ENCODE measurements at regions not wholly inside any gene's neighbourhood (a gene's known extent, or its start where the extent isn't known, plus 50 kb on each side); places are given as distances from the start of the nearest gene placed in this dataset.

GRCh38 chr4:185888676-185889075 lies 76.7 kb upstream of the SORBS2 start:
- H3K27me3 ChIP-seq (ENCODE audit: control insufficient read depth, insufficient read depth, low read length), result no peaks in the 10 kb centered on the region
- DNase-seq (ENCODE audit: low read depth in 2 of 2), result no peak
- no peaks in the 10 kb centered on the region for H3K79me2 ChIP-seq (ENCODE audit: control insufficient read depth, insufficient read depth, low read length)
- no peak overlapping the region for H2AFZ ChIP-seq (ENCODE audit: low read length)
- H3K4me1 ChIP-seq (ENCODE audit: control insufficient read depth, extremely low read depth, insufficient read depth, low read length), result no peaks in the 10 kb centered on the region
- no peaks in the 10 kb centered on the region for H4K20me1 ChIP-seq (ENCODE audit: control insufficient read depth, extremely low read depth, insufficient read depth, low read length)
- no peaks in the 10 kb centered on the region for H3K9me3 ChIP-seq (ENCODE audit: control insufficient read depth, insufficient read depth, low read depth, low read length)
- H3K4me3 ChIP-seq (replicated peaks in 1 of 4; ENCODE audit: control extremely low read depth in 1 of 4, insufficient read depth in 1 of 4, low read depth in 3 of 4, low read length in 4 of 4), result no peak overlapping the region
- no peak overlapping the region for H3K27ac ChIP-seq (ENCODE audit: insufficient read depth, low read length)
- H3K36me3 ChIP-seq (ENCODE audit: control insufficient read depth, insufficient read depth, low read length), result no peaks in the 10 kb centered on the region
- no peak overlapping the region for H3K9ac ChIP-seq (ENCODE audit: insufficient read depth, low read length)
- no peak overlapping the region for H3K4me2 ChIP-seq (ENCODE audit: extremely low read depth, insufficient read depth, low read length)
- no peak for TF ChIP-seq EZH2 (IDR thresholded peaks at IDR 0.05; ENCODE audit: low read length, missing control alignments)
- TF ChIP-seq CTCF (conservative IDR thresholded peaks at IDR 0.05 in 1 of 2, IDR thresholded peaks at IDR 0.05 in 1 of 2; ENCODE audit: low read depth in 1 of 2, low read length in 2 of 2), result no peak

GRCh38 chr4:185889585-185889984 lies 77.6 kb upstream of the SORBS2 start:
- H3K27ac ChIP-seq (ENCODE audit: insufficient read depth, low read length), result no peak overlapping the region
- no peak overlapping the region for H2AFZ ChIP-seq (ENCODE audit: low read length)
- H3K4me3 ChIP-seq (replicated peaks in 1 of 4; ENCODE audit: control extremely low read depth in 1 of 4, insufficient read depth in 1 of 4, low read depth in 3 of 4, low read length in 4 of 4), result no peak overlapping the region
- no peaks in the 10 kb centered on the region for H3K9me3 ChIP-seq (ENCODE audit: control insufficient read depth, insufficient read depth, low read depth, low read length)
- H3K27me3 ChIP-seq (ENCODE audit: control insufficient read depth, insufficient read depth, low read length), result no peaks in the 10 kb centered on the region
- no peaks in the 10 kb centered on the region for H4K20me1 ChIP-seq (ENCODE audit: control insufficient read depth, extremely low read depth, insufficient read depth, low read length)
- H3K4me1 ChIP-seq (ENCODE audit: control insufficient read depth, extremely low read depth, insufficient read depth, low read length), result no peaks in the 10 kb centered on the region
- DNase-seq (ENCODE audit: low read depth in 2 of 2), result no peak
- no peaks in the 10 kb centered on the region for H3K79me2 ChIP-seq (ENCODE audit: control insufficient read depth, insufficient read depth, low read length)
- H3K36me3 ChIP-seq (ENCODE audit: control insufficient read depth, insufficient read depth, low read length), result no peaks in the 10 kb centered on the region
- H3K4me2 ChIP-seq (ENCODE audit: extremely low read depth, insufficient read depth, low read length), result no peak overlapping the region
- no peak overlapping the region for H3K9ac ChIP-seq (ENCODE audit: insufficient read depth, low read length)
- TF ChIP-seq CTCF (conservative IDR thresholded peaks at IDR 0.05 in 1 of 2, IDR thresholded peaks at IDR 0.05 in 1 of 2; ENCODE audit: low read depth in 1 of 2, low read length in 2 of 2) (no peak), EZH2 (IDR thresholded peaks at IDR 0.05; ENCODE audit: low read length, missing control alignments) (no peak)

- Histone ChIP-seq H3K79me2 (ENCODE audit: control insufficient read depth, insufficient read depth, low read length) (no peaks in the 10 kb centered on the region), H4K20me1 (ENCODE audit: control insufficient read depth, extremely low read depth, insufficient read depth, low read length) (no peaks in the 10 kb centered on the region), H3K36me3 (ENCODE audit: control insufficient read depth, insufficient read depth, low read length) (no peaks in the 10 kb centered on the region), H3K4me3 (replicated peaks in 1 of 4; ENCODE audit: control extremely low read depth in 1 of 4, insufficient read depth in 1 of 4, low read depth in 3 of 4, low read length in 4 of 4) (no peak overlapping the region), H3K9me3 (ENCODE audit: control insufficient read depth, insufficient read depth, low read depth, low read length) (no peaks in the 10 kb centered on the region), H3K27me3 (ENCODE audit: control insufficient read depth, insufficient read depth, low read length) (no peaks in the 10 kb centered on the region), H2AFZ (ENCODE audit: low read length) (no peak overlapping the region), H3K27ac (ENCODE audit: insufficient read depth, low read length) (no peak overlapping the region), H3K4me2 (ENCODE audit: extremely low read depth, insufficient read depth, low read length) (no peak overlapping the region), H3K9ac (ENCODE audit: insufficient read depth, low read length) (no peak overlapping the region), H3K4me1 (ENCODE audit: control insufficient read depth, extremely low read depth, insufficient read depth, low read length) (no peaks in the 10 kb centered on the region)
- DNase-seq (ENCODE audit: low read depth in 2 of 2), result no peak
- TF ChIP-seq EZH2 (IDR thresholded peaks at IDR 0.05; ENCODE audit: low read length, missing control alignments) (no peak), CTCF (conservative IDR thresholded peaks at IDR 0.05 in 1 of 2, IDR thresholded peaks at IDR 0.05 in 1 of 2; ENCODE audit: low read depth in 1 of 2, low read length in 2 of 2) (no peak)
Measured at GRCh38 chr4:185890196-185890595, 78.2 kb upstream of the SORBS2 start.

All from fibroblast of lung (primary cell).